Breast epithelium (tissue), 4 donors: ENCODE measurements at regions not wholly inside any gene's neighbourhood (a gene's known extent, or its start where the extent isn't known, plus 50 kb on each side); places are given as distances from the start of the nearest gene placed in this dataset.

Experiments
- DNase-seq, 2 donors: peaks; one replicate each; pipeline ENCODE4 v3.0.0-alpha.2; 2019; ENCODE audit warnings: low spot score in 2 of 2
- H3K27ac ChIP-seq, 2 donors: fragments of 200-600 bp; sonication (generic) in 1 of 2; one replicate each; pipeline ENCODE4 v1.5.1; 2016 to 2019; ENCODE audit warnings: mild to moderate bottlenecking in 1 of 2
- H3K27me3 ChIP-seq, 2 donors: fragments of 200-600 bp; sonication (generic) in 1 of 2; one replicate each; pipeline versions ENCODE4 v1.5.1 to v1.6.0; 2017 to 2019; ENCODE audit warnings: control low read depth in 1 of 2, mild to moderate bottlenecking in 1 of 2
- H3K36me3 ChIP-seq: fragments of 200-600 bp; one replicate; pipeline ENCODE4 v1.5.1; 2019
- H3K4me1 ChIP-seq, 2 donors: fragments of 200-600 bp; sonication (generic); one replicate each; pipeline ENCODE4 v1.5.1; 2016 to 2019; ENCODE audit warnings: control low read depth in 1 of 2
- H3K4me3 ChIP-seq, 3 donors: fragments of 200-600 bp; sonication (generic); 1 replicate in 2 of 3; 2 replicates in 1 of 3; pipeline ENCODE4 v1.5.1; 2016 to 2019; ENCODE audit warnings: mild to moderate bottlenecking in 3 of 3, moderate library complexity in 2 of 3
- H3K9me3 ChIP-seq, 2 donors: fragments of 200-600 bp; sonication (generic) in 1 of 2; one replicate each; pipeline ENCODE4 v1.5.1; 2016 to 2019; ENCODE audit warnings: control low read depth in 1 of 2
- CTCF ChIP-seq, 3 donors: fragments of 450-650 bp; IDR thresholded peaks; one replicate each; pipeline ENCODE4 v1.5.1; 2016 to 2017; ENCODE audit warnings: antibody characterized with exemption in 3 of 3, mild to moderate bottlenecking in 3 of 3, moderate library complexity in 3 of 3
- POLR2A ChIP-seq: fragments of 450-650 bp; IDR thresholded peaks from one replicate; pipeline ENCODE4 v1.6.1; 2016; ENCODE audit warnings: antibody characterized with exemption, mild to moderate bottlenecking, moderate library complexity
- POLR2AphosphoS5 ChIP-seq, 3 donors: sonication (generic); formaldehyde crosslinking; IDR thresholded peaks; one replicate each; pipeline ENCODE4 v1.6.1; 2017; ENCODE audit warnings: antibody characterized with exemption in 3 of 3
- intact Hi-C: fragments of 100-400 bp; cut with DNase I; formaldehyde crosslinking; loops from one replicate; pipeline ENCODE4 v1.15.1; 2023; ENCODE audit warnings: low total_unique reads

- H3K36me3 ChIP-seq: no peaks in the 10 kb centered on the region
- DNase-seq: no peak
- no peak overlapping the region for H3K4me3 ChIP-seq
- no peaks in the 10 kb centered on the region for H3K9me3 ChIP-seq
- no peak for TF ChIP-seq CTCF (IDR thresholded peaks at IDR 0.05)
- no peak for TF ChIP-seq POLR2A
- no peak for TF ChIP-seq POLR2AphosphoS5 (IDR thresholded peaks at IDR 0.05)
- no peaks in the 10 kb centered on the region for H3K4me1 ChIP-seq
- no peaks in the 10 kb centered on the region for H3K27me3 ChIP-seq
- no peak overlapping the region for H3K27ac ChIP-seq
- intact Hi-C loops: no loop called here
These were observed 165.1 kb upstream of the MGAT4C start for GRCh38 chr12:86421333-86421732.

- no peaks in the 10 kb centered on the region for H3K4me1 ChIP-seq
- no peaks in the 10 kb centered on the region for H3K36me3 ChIP-seq
- no peak overlapping the region for H3K27ac ChIP-seq
- intact Hi-C loops: no loop called here
- no peaks in the 10 kb centered on the region for H3K27me3 ChIP-seq
- DNase-seq: no peak
- TF ChIP-seq POLR2A: no peak
- no peak for TF ChIP-seq POLR2AphosphoS5 (IDR thresholded peaks at IDR 0.05)
- no peak for TF ChIP-seq CTCF (IDR thresholded peaks at IDR 0.05)
- peaks cover 7 to 17% of the 10 kb centered on the region in 2 donors for H3K9me3 ChIP-seq
- H3K4me3 ChIP-seq: no peak overlapping the region
These were observed 158.0 kb upstream of the MGAT4C start for GRCh38 chr12:86414201-86414600.

- Histone ChIP-seq H3K36me3 (no peaks in the 10 kb centered on the region), H3K9me3 (peaks cover 7 to 19% of the 10 kb centered on the region in 2 donors), H3K4me1 (no peaks in the 10 kb centered on the region), H3K4me3 (no peak overlapping the region), H3K27ac (no peak overlapping the region), H3K27me3 (no peaks in the 10 kb centered on the region)
- no peak for DNase-seq
- intact Hi-C loops: no loop called here
- TF ChIP-seq POLR2A (no peak), CTCF (IDR thresholded peaks at IDR 0.05) (no peak), POLR2AphosphoS5 (IDR thresholded peaks at IDR 0.05) (no peak)
These were observed 155.5 kb upstream of the MGAT4C start for GRCh38 chr12:86411710-86412109.

GRCh38 chr12:86407620-86408208, 151.5 kb upstream of the MGAT4C start:
- no peaks in the 10 kb centered on the region for H3K27me3 ChIP-seq
- H3K4me3 ChIP-seq: no peak overlapping the region
- H3K36me3 ChIP-seq: no peaks in the 10 kb centered on the region
- H3K4me1 ChIP-seq: no peaks in the 10 kb centered on the region
- peaks cover 7 to 19% of the 10 kb centered on the region in 2 donors for H3K9me3 ChIP-seq
- H3K27ac ChIP-seq: no peak overlapping the region
- intact Hi-C loops: no loop called here
- no peak for DNase-seq
- TF ChIP-seq POLR2AphosphoS5 (IDR thresholded peaks at IDR 0.05) (no peak), CTCF (IDR thresholded peaks at IDR 0.05) (no peak), POLR2A (no peak)

DNA sequence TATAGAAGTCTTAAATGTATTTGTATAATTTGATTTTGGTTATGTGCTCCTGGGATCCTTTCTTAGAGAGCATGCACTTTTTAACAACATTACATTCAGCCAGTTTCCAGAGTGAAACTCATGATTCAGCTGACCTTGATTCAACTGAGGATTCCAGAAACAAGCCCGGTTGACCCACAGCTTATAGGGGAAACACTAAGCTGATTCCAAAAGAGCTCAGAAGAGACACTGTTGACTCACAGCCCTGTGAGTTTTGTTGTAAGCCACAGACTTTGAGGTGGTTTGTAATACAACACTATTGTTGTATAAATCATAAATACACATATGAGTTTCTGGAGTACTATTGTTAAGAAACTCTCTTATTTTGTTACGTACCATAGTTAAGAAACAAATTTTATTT, 133.8 kb upstream of the MGAT4C start:
- no peaks in the 10 kb centered on the region for H3K4me1 ChIP-seq
- H3K36me3 ChIP-seq: peaks cover 3% of the 10 kb centered on the region
- no peaks in the 10 kb centered on the region for H3K27me3 ChIP-seq
- no peak overlapping the region for H3K4me3 ChIP-seq
- no peaks in the 10 kb centered on the region for H3K9me3 ChIP-seq
- TF ChIP-seq POLR2A (no peak), CTCF (IDR thresholded peaks at IDR 0.05) (no peak), POLR2AphosphoS5 (IDR thresholded peaks at IDR 0.05) (no peak)
- intact Hi-C loops: no loop called here
- H3K27ac ChIP-seq: no peak overlapping the region
- no peak for DNase-seq
